Body of pancreas (tissue), 4 donors: ENCODE measurements at regions not wholly inside any gene's neighbourhood (a gene's known extent, or its start where the extent isn't known, plus 50 kb on each side); places are given as distances from the start of the nearest gene placed in this dataset.

Experiments used
- POLR2A ChIP-seq, 3 donors: fragments of 450-650 bp; IDR thresholded peaks; one replicate each; pipeline ENCODE4 v1.6.1; 2016; ENCODE audit warnings: antibody characterized with exemption in 3 of 3, mild to moderate bottlenecking in 2 of 3
- TF ChIP-seq, protein P1 (sequence below), 7 experiments: fragments of 450-650 bp in 4 of 7; fragments of 200-600 bp in 3 of 7; sonication (generic) in 3 of 7; IDR thresholded peaks; one replicate each; pipeline ENCODE4 v1.5.1; 2016 to 2019; ENCODE audit warnings: antibody characterized with exemption in 7 of 7

DNA sequence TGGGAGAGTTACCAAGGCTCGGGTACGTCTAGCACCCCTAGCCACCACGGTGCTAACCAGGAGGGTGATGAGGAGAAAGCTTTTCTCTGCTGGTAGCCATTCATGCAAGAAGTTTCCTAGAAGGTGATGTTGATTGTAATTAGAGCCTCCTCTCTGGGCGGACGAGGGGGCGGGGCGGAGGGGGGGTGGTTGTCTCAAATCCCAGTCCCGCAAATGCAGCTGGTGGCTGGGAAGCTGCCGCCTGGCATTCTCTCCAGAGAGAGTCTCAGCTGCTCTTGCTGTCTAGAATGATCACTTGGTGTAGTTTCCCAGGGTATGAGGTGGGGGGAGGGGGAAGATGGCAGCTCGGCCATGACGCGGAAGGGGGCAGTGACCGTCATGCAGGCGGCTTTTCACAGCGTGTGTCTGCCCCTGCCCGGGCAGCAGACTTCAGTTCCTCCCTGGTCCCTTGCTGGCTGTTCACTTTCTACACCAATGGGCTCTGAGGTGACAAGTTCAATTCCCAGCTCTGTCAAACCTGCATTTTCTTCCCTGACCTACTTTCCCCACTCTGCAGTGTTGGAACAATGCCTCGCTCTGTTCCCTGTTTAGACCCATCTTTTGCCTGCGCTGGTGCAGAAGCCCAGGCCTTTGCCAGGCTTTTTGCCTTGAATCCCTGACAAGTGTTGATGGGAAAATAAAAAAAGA, 61.5 kb upstream of the KLF7 start:
- TF ChIP-seq, protein P1, sequence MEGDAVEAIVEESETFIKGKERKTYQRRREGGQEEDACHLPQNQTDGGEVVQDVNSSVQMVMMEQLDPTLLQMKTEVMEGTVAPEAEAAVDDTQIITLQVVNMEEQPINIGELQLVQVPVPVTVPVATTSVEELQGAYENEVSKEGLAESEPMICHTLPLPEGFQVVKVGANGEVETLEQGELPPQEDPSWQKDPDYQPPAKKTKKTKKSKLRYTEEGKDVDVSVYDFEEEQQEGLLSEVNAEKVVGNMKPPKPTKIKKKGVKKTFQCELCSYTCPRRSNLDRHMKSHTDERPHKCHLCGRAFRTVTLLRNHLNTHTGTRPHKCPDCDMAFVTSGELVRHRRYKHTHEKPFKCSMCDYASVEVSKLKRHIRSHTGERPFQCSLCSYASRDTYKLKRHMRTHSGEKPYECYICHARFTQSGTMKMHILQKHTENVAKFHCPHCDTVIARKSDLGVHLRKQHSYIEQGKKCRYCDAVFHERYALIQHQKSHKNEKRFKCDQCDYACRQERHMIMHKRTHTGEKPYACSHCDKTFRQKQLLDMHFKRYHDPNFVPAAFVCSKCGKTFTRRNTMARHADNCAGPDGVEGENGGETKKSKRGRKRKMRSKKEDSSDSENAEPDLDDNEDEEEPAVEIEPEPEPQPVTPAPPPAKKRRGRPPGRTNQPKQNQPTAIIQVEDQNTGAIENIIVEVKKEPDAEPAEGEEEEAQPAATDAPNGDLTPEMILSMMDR (IDR thresholded peaks at IDR 0.05): no peak
- TF ChIP-seq POLR2A (IDR thresholded peaks at IDR 0.05): no peak
